LNCAP (cell line): ENCODE measurements at regions not wholly inside any gene's neighbourhood (a gene's known extent, or its start where the extent isn't known, plus 50 kb on each side); places are given as distances from the start of the nearest gene placed in this dataset.
A peak's percentile ranks its signal among the peaks of the same experiment; 100 is the strongest.

ENCODE experiments used
- CTCF ChIP-seq: fragments of 450-650 bp; IDR thresholded peaks from 2 replicates; pipeline ENCODE4 v1.5.1; 2017; ENCODE audit warnings: mild to moderate bottlenecking

- no peak for TF ChIP-seq CTCF
Observed at GRCh38 chr2:18885457-18885856, 296.1 kb upstream of the NT5C1B start.

- peak; percentile 49 for TF ChIP-seq CTCF
Observed at GRCh38 chr2:18883616-18884456, 294.5 kb upstream of the NT5C1B start.

- TF ChIP-seq CTCF, result no peak
Observed at GRCh38 chr2:18871430-18871829, 282.1 kb upstream of the NT5C1B start.

GRCh38 chr2:18870307-18870706, 280.9 kb upstream of the NT5C1B start:
- TF ChIP-seq CTCF, result no peak

GRCh38 chr2:18861951-18862350, 272.6 kb upstream of the NT5C1B start:
- TF ChIP-seq CTCF, result no peak

- TF ChIP-seq CTCF, result no peak
Observed at GRCh38 chr2:18860179-18860578, 270.8 kb upstream of the NT5C1B start.

- no peak for TF ChIP-seq CTCF
Observed at GRCh38 chr2:18856765-18857164, 267.4 kb upstream of the NT5C1B start.
